A673 (cell line): ENCODE measurements at regions not wholly inside any gene's neighbourhood (a gene's known extent, or its start where the extent isn't known, plus 50 kb on each side); places are given as distances from the start of the nearest gene placed in this dataset.

Source experiments
- BruUV-seq: library from RNA; stranded (reverse); fragments of 400-500 nt; replicated peaks from 2 replicates; lab custom pipeline; 2021; lab: Mats Ljungman, UMichigan
- CTCF ChIA-PET: fragments of 300-600 bp; sonication (Branson Sonifier 250); formaldehyde crosslinking; loops from one replicate; lab custom pipeline; 2022; ENCODE audit warnings: antibody characterized with exemption; lab: Charles Lee
- POLR2A ChIA-PET: fragments of 300-600 bp; sonication (Branson Sonifier 250); formaldehyde crosslinking; loops from one replicate; lab custom pipeline; 2022; ENCODE audit warnings: antibody characterized with exemption; ENCODE audit not compliant: low non-redundant PET; lab: Charles Lee
- DNase-seq: peaks from one replicate; pipeline ENCODE4 v3.0.0-alpha.2; 2015; ENCODE audit warnings: low spot score
- H3K27ac ChIP-seq: fragments of 200-600 bp; sonication (generic); 2 replicates; pipeline ENCODE4 v1.5.1; 2016; ENCODE audit warnings: mixed run types, low read depth, mild to moderate bottlenecking, mixed read lengths, antibody characterized with exemption, low read length; ENCODE audit not compliant: poor library complexity, severe bottlenecking
- H3K27me3 ChIP-seq: fragments of 200-600 bp; sonication (generic); replicated peaks from 2 replicates; pipeline ENCODE4 v1.6.1; 2017; ENCODE audit warnings: mixed run types, low read depth, mild to moderate bottlenecking, mixed read lengths, antibody characterized with exemption, low read length; ENCODE audit not compliant: insufficient read depth, poor library complexity
- H3K36me3 ChIP-seq: fragments of 200-600 bp; sonication (generic); 2 replicates; pipeline ENCODE4 v1.6.1; 2016; ENCODE audit warnings: mixed run types, mild to moderate bottlenecking, mixed read lengths, antibody characterized with exemption, low read length; ENCODE audit not compliant: insufficient read depth, poor library complexity, severe bottlenecking
- H3K4me1 ChIP-seq: fragments of 200-600 bp; sonication (generic); 2 replicates; pipeline ENCODE4 v1.6.1; 2017; ENCODE audit warnings: mixed run types, mild to moderate bottlenecking, mixed read lengths, antibody characterized with exemption, low read length; ENCODE audit not compliant: insufficient read depth, poor library complexity, severe bottlenecking
- H3K4me3 ChIP-seq: fragments of 200-600 bp; sonication (generic); 2 replicates; pipeline ENCODE4 v1.5.1; 2016; ENCODE audit warnings: low read depth, mixed run types, mild to moderate bottlenecking, mixed read lengths, low read length; ENCODE audit not compliant: poor library complexity, severe bottlenecking
- H3K9me3 ChIP-seq: fragments of 200-600 bp; sonication (generic); 2 replicates; pipeline ENCODE4 v1.6.1; 2016; ENCODE audit warnings: mixed run types, low read depth, mild to moderate bottlenecking, mixed read lengths, antibody characterized with exemption, low read length; ENCODE audit not compliant: poor library complexity, severe bottlenecking
- EZH2 ChIP-seq: fragments of 200-600 bp; sonication (generic); IDR thresholded peaks from 2 replicates; pipeline ENCODE4 v1.6.1; 2017; ENCODE audit warnings: borderline replicate concordance, low read depth, mild to moderate bottlenecking, mixed read lengths, antibody characterized with exemption, low read length; ENCODE audit not compliant: poor library complexity, severe bottlenecking
- intact Hi-C: fragments of 100-400 bp; cut with micrococcal nuclease; formaldehyde crosslinking; loops from one replicate; pipeline ENCODE4 v1.10.0; 2022; ENCODE audit not compliant: unreplicated experiment
- TF ChIP-seq, protein P1 (sequence below): fragments of 300-800, 200-600 bp; sonication (generic); conservative IDR thresholded peaks from 2 replicates; pipeline ENCODE4 v1.5.1; 2017; ENCODE audit warnings: low read depth, mild to moderate bottlenecking, antibody characterized with exemption, low read length, moderate library complexity, mixed read lengths

DNA sequence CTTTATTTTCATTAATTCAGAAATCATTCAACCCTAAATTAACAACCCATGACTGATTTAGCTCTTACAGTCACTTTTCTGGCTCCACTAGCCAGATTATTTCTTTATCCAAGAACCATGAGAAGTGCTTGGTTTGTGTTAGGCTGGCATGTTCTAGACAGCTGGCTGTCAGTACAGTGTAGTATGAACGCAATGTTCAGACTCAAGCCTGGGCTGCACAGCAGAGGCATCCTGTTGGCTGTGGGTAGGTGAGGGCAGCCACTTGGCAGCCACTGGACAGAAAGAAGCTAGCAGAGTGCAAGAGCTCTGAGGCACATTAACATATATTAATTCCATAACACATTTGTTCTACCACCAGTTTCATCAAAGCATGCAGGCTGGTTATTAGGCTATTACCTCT, 522.9 kb upstream of the FSHR start:
- H3K4me1 ChIP-seq = no peaks in the 10 kb centered on the region
- no peaks in the 10 kb centered on the region for H3K36me3 ChIP-seq
- ChIA-PET POLR2A (no interaction called here), CTCF (no interaction called here)
- H3K27ac ChIP-seq = no peak overlapping the region
- no peaks in the 10 kb centered on the region for H3K27me3 ChIP-seq
- no peaks in the 10 kb centered on the region for H3K9me3 ChIP-seq
- no peak for DNase-seq
- no TSS peak for BruUV-seq
- no peak overlapping the region for H3K4me3 ChIP-seq
- no peak for TF ChIP-seq EZH2
- TF ChIP-seq, protein P1, sequence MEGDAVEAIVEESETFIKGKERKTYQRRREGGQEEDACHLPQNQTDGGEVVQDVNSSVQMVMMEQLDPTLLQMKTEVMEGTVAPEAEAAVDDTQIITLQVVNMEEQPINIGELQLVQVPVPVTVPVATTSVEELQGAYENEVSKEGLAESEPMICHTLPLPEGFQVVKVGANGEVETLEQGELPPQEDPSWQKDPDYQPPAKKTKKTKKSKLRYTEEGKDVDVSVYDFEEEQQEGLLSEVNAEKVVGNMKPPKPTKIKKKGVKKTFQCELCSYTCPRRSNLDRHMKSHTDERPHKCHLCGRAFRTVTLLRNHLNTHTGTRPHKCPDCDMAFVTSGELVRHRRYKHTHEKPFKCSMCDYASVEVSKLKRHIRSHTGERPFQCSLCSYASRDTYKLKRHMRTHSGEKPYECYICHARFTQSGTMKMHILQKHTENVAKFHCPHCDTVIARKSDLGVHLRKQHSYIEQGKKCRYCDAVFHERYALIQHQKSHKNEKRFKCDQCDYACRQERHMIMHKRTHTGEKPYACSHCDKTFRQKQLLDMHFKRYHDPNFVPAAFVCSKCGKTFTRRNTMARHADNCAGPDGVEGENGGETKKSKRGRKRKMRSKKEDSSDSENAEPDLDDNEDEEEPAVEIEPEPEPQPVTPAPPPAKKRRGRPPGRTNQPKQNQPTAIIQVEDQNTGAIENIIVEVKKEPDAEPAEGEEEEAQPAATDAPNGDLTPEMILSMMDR = no peak
- intact Hi-C loops = no loop called here

DNA sequence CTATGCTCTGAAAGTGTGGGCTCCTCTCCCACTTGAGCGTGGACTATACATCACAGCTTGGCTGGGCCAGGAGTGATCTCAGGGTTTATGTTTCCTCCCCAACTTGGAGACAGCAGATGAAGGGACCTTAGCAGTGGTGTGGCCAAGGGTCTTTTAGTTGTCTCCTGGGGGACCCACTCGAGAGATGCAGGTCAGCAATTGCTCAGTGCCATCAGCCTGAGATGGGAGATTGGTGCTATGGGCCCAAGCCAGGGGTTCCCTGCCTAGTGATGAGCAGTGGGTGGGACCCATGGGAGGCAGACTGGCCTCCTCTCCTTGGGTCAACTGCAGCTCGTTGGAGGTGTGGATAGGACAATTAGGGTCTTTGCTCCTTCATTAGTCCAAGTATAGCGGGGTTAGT, 510.5 kb upstream of the FSHR start:
- DNase-seq = no peak
- ChIA-PET POLR2A (no interaction called here), CTCF (no interaction called here)
- BruUV-seq = no TSS peak
- intact Hi-C loops = no loop called here
- no peak overlapping the region for H3K4me3 ChIP-seq
- H3K9me3 ChIP-seq = no peaks in the 10 kb centered on the region
- H3K36me3 ChIP-seq = no peaks in the 10 kb centered on the region
- no peak for TF ChIP-seq EZH2
- TF ChIP-seq, protein P1 = no peak
- H3K27me3 ChIP-seq = no peaks in the 10 kb centered on the region
- no peaks in the 10 kb centered on the region for H3K4me1 ChIP-seq
- H3K27ac ChIP-seq = no peak overlapping the region

DNA sequence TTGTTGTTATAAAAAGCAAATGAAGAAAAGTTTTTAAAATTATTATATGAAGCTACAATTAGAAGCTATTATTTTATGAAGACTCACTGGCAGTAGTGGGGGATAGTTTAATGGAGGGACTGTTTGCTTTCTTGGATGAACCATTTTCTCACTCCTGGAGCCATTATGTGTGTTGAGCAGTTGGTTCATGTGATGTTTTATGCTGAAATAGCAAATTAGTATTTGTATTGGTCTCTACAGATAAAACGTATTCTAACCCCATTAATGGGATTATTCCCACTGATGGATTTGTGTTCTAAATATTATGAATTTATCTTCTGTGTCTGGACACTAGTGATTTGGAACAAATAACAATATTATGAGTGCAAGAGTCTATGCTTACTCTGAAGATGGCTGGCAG, 507.5 kb upstream of the FSHR start:
- intact Hi-C loops = no loop called here
- TF ChIP-seq, protein P1 = no peak
- no peak for TF ChIP-seq EZH2
- CTCF ChIA-PET = no interaction called here
- Histone ChIP-seq H3K27me3 (no peaks in the 10 kb centered on the region), H3K27ac (no peak overlapping the region), H3K9me3 (no peaks in the 10 kb centered on the region), H3K36me3 (no peaks in the 10 kb centered on the region), H3K4me1 (no peaks in the 10 kb centered on the region), H3K4me3 (no peak overlapping the region)
- BruUV-seq = no TSS peak
- POLR2A ChIA-PET = no interaction called here
- DNase-seq = no peak
